ENCODE measurements at regions not wholly inside any gene's neighbourhood (a gene's known extent, or its start where the extent isn't known, plus 50 kb on each side); places are given as distances from the start of the nearest gene placed in this dataset.
"Not testable (repeated sequence)": the region's sequence is repeated elsewhere in the genome, so short reads cannot be mapped to it uniquely, and the experiment has no call there.

DNA sequence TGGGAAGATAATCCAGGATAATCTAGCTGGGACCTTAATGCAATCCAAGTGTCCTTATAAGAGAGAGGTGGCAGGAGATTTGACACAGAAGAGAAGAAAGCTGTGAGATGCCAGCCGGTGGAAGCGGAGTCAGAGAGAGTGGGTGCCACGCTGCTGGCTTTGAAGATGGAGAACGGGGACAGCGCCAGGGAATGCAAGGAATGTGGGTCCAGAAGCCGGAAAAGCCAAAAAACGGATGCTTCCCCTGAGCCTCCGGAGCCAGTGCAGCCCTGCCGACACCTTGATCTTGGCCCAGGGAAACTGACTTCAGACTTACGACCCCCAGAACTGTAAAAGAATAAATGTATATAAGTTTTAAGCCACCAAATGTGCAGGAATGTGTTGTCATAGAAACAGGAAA lies 152.6 kb downstream of the ZNF281 start:
- POLR2A ChIA-PET (ENCODE audit: partially characterized antibody): no interaction called here
- H3K23ac ChIP-seq (ENCODE audit: insufficient read length): no peak overlapping the region
- TF ChIP-seq CBX8 (IDR thresholded peaks at IDR 0.05; ENCODE audit: borderline replicate concordance, low read depth, low read length): no peak
- TF ChIP-seq TEAD4 (IDR thresholded peaks at IDR 0.05; ENCODE audit: low read depth, low read length): peak; percentile 94

DNA sequence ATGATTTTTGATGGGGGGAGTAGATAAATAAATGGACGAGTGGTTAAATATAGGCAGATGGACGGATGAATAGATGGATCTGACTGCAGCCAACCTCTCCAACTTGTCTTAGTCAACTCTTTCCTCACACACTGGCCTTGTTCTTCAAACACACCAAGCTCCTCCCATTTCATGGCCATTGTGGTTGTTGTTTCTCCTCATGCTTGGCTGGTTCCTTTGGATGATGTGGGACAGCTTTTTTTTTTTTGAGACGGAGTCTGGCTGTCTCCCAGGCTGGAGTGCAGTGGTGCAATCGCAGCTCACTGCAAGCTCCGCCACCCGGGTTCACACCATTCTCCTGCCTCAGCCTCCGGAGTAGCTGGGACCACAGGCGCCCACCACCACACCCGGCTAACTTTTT lies 155.2 kb downstream of the ZNF281 start:
- H3K79me1 ChIP-seq (ENCODE audit: low read depth, low read length); H3K4ac ChIP-seq (replicated peaks; ENCODE audit: insufficient read length, low read depth, low read length); H3K4me2 ChIP-seq (ENCODE audit: insufficient read depth in 1 of 2, low read depth in 2 of 2, low read length in 2 of 2); H3K36me3 ChIP-seq (ENCODE audit: control insufficient read depth in 2 of 4, insufficient read depth in 4 of 4, low read length in 3 of 4); H3K4me3 ChIP-seq (ENCODE audit: extremely low read depth in 1 of 4, insufficient read depth in 2 of 4, low read depth in 3 of 4, low read length in 4 of 4); H2BK120ac ChIP-seq (replicated peaks; ENCODE audit: low read depth, low read length); H3K9ac ChIP-seq (replicated peaks in 1 of 4; ENCODE audit: extremely low read depth in 1 of 4, low read depth in 3 of 4, low read length in 3 of 4); H4K20me1 ChIP-seq (replicated peaks in 1 of 2; ENCODE audit: control insufficient read depth in 1 of 2, insufficient read depth in 2 of 2, low read length in 2 of 2); H2BK5ac ChIP-seq (ENCODE audit: low read depth, low read length); H4K91ac ChIP-seq (replicated peaks; ENCODE audit: insufficient read length, low read length); H2BK15ac ChIP-seq (ENCODE audit: low read length); H3K23me2 ChIP-seq (ENCODE audit: low read depth, low read length); H3K9me3 ChIP-seq (ENCODE audit: insufficient read depth in 2 of 2, low read depth in 1 of 2, low read length in 1 of 2); H3K27me3 ChIP-seq (replicated peaks in 1 of 4; ENCODE audit: control insufficient read depth in 3 of 4, extremely low read depth in 1 of 4, insufficient read depth in 3 of 4, low read length in 3 of 4); H3K4me1 ChIP-seq (replicated peaks in 1 of 4; ENCODE audit: control insufficient read depth in 3 of 4, insufficient read depth in 4 of 4, low read length in 3 of 4); H3K18ac ChIP-seq (ENCODE audit: extremely low read depth, low read length); H3K14ac ChIP-seq (ENCODE audit: insufficient read length); H3K79me2 ChIP-seq (ENCODE audit: control insufficient read depth in 1 of 2, insufficient read depth in 2 of 2, low read length in 2 of 2); H3K56ac ChIP-seq (replicated peaks; ENCODE audit: insufficient read length, low read depth, low read length); H4K5ac ChIP-seq (ENCODE audit: insufficient read length, low read depth, low read length); H2AFZ ChIP-seq (ENCODE audit: low read length); H3K27ac ChIP-seq (ENCODE audit: low read depth, low read length); H4K8ac ChIP-seq (ENCODE audit: extremely low read depth, insufficient read depth, low read length); DNase-seq (ENCODE audit: low read depth in 1 of 2, low spot score in 2 of 2); POLR2A ChIA-PET (ENCODE audit: partially characterized antibody); H2BK12ac ChIP-seq (ENCODE audit: low read depth, low read length); H3K23ac ChIP-seq (ENCODE audit: insufficient read length); H2BK20ac ChIP-seq (ENCODE audit: low read length); FAIRE-seq; H2AK5ac ChIP-seq (ENCODE audit: low read depth, low read length): not testable (repeated sequence)
- CTCF ChIA-PET (ENCODE audit: partially characterized antibody): interaction anchor here (0.6 to 3.0 kb wide), 8 partner anchors 9 to 715 kb away, joined by 3 to 14 read pairs (median 4); no protein-coding TSS in a partner anchor
- 93 to 100% methylated on average over 1 to 9 of the region's 9 CpGs for WGBS, 2 experiments (ENCODE audit: extremely low coverage in 1 of 2, insufficient coverage in 1 of 2, insufficient read length in 1 of 2, insufficient replicate concordance in 2 of 2, low coverage in 1 of 2, low lambda C conversion rate in 2 of 2, missing lambda C conversion rate in 1 of 2)

More for the DNA sequence above, 152.6 kb downstream of the ZNF281 start:
- H3K4me1 ChIP-seq (replicated peaks in 1 of 4; ENCODE audit: control insufficient read depth in 3 of 4, insufficient read depth in 4 of 4, low read length in 3 of 4): no peaks in the 10 kb centered on the region
- no peaks in the 10 kb centered on the region for H3K23me2 ChIP-seq (ENCODE audit: low read depth, low read length)
- H3K27me3 ChIP-seq (replicated peaks in 1 of 4; ENCODE audit: control insufficient read depth in 3 of 4, extremely low read depth in 1 of 4, insufficient read depth in 3 of 4, low read length in 3 of 4): no peaks in the 10 kb centered on the region
- no peak overlapping the region for H3K14ac ChIP-seq (ENCODE audit: insufficient read length)
- WGBS, 2 experiments (ENCODE audit: extremely low coverage in 1 of 2, insufficient coverage in 1 of 2, insufficient read length in 1 of 2, insufficient replicate concordance in 2 of 2, low coverage in 1 of 2, low lambda C conversion rate in 2 of 2, missing lambda C conversion rate in 1 of 2): 81% methylated on average over 10 of the region's 10 CpGs; no CpG with 5 or more reads in 1 of the 2 experiments
- H3K36me3 ChIP-seq (ENCODE audit: control insufficient read depth in 2 of 4, insufficient read depth in 4 of 4, low read length in 3 of 4): no peaks in the 10 kb centered on the region
- H3K27ac ChIP-seq (ENCODE audit: low read depth, low read length): no peak overlapping the region
- no peak overlapping the region for H2BK5ac ChIP-seq (ENCODE audit: low read depth, low read length)
- H3K18ac ChIP-seq (ENCODE audit: extremely low read depth, low read length): no peak overlapping the region
- DNase-seq (ENCODE audit: low read depth in 1 of 2, low spot score in 2 of 2) (no peak), FAIRE-seq (no peak)
- no peak overlapping the region for H2BK20ac ChIP-seq (ENCODE audit: low read length)
- no peak overlapping the region for H2AK5ac ChIP-seq (ENCODE audit: low read depth, low read length)
- no peaks in the 10 kb centered on the region for H3K79me2 ChIP-seq (ENCODE audit: control insufficient read depth in 1 of 2, insufficient read depth in 2 of 2, low read length in 2 of 2)
- no peak overlapping the region for H4K8ac ChIP-seq (ENCODE audit: extremely low read depth, insufficient read depth, low read length)
- H3K4me2 ChIP-seq (ENCODE audit: insufficient read depth in 1 of 2, low read depth in 2 of 2, low read length in 2 of 2): no peak overlapping the region
- H3K56ac ChIP-seq (replicated peaks; ENCODE audit: insufficient read length, low read depth, low read length): no peak overlapping the region
- no peaks in the 10 kb centered on the region for H4K20me1 ChIP-seq (replicated peaks in 1 of 2; ENCODE audit: control insufficient read depth in 1 of 2, insufficient read depth in 2 of 2, low read length in 2 of 2)
- no peak overlapping the region for H4K5ac ChIP-seq (ENCODE audit: insufficient read length, low read depth, low read length)
- no peak overlapping the region for H2BK12ac ChIP-seq (ENCODE audit: low read depth, low read length)
- H3K9me3 ChIP-seq (ENCODE audit: insufficient read depth in 2 of 2, low read depth in 1 of 2, low read length in 1 of 2): no peaks in the 10 kb centered on the region
- H2BK120ac ChIP-seq (replicated peaks; ENCODE audit: low read depth, low read length): no peak overlapping the region
- no peak overlapping the region for H3K4ac ChIP-seq (replicated peaks; ENCODE audit: insufficient read length, low read depth, low read length)
- H3K79me1 ChIP-seq (ENCODE audit: low read depth, low read length): no peaks in the 10 kb centered on the region
- H3K4me3 ChIP-seq (ENCODE audit: extremely low read depth in 1 of 4, insufficient read depth in 2 of 4, low read depth in 3 of 4, low read length in 4 of 4): no peak overlapping the region
- H2BK15ac ChIP-seq (ENCODE audit: low read length): no peak overlapping the region
- H4K91ac ChIP-seq (replicated peaks; ENCODE audit: insufficient read length, low read length): no peak overlapping the region
- no peak overlapping the region for H3K9ac ChIP-seq (replicated peaks in 1 of 4; ENCODE audit: extremely low read depth in 1 of 4, low read depth in 3 of 4, low read length in 3 of 4)
- CTCF ChIA-PET (ENCODE audit: partially characterized antibody): interaction anchor here (0.6 to 2.5 kb wide), 8 partner anchors 10 to 1493 kb away, joined by 3 to 12 read pairs (median 3); no protein-coding TSS in a partner anchor
- H2AFZ ChIP-seq (ENCODE audit: low read length): no peak overlapping the region

Measured in H1 (cell line).